HUES64 (cell line): ENCODE measurements at regions not wholly inside any gene's neighbourhood (a gene's known extent, or its start where the extent isn't known, plus 50 kb on each side); places are given as distances from the start of the nearest gene placed in this dataset.

Experiments
- H3K27ac ChIP-seq: 2 replicates; pipeline ENCODE4 v1.7.0; 2013; ENCODE audit warnings: low read depth, low read length, inconsistent platforms
- H3K27me3 ChIP-seq: 2 replicates; pipeline ENCODE4 v1.6.1; 2013; ENCODE audit warnings: mild to moderate bottlenecking, low read length; ENCODE audit not compliant: insufficient read depth
- H3K36me3 ChIP-seq: 2 replicates; pipeline ENCODE4 v1.6.1; 2013; ENCODE audit warnings: mild to moderate bottlenecking, low read length; ENCODE audit not compliant: insufficient read depth
- H3K4me1 ChIP-seq: 2 replicates; pipeline ENCODE4 v1.6.1; 2013; ENCODE audit warnings: mild to moderate bottlenecking, low read length, moderate library complexity; ENCODE audit not compliant: insufficient read depth
- H3K4me3 ChIP-seq: 2 replicates; pipeline ENCODE4 v1.5.1; 2013; ENCODE audit warnings: mild to moderate bottlenecking, low read length, moderate library complexity
- H3K9ac ChIP-seq: 2 replicates; pipeline ENCODE4 v1.6.1; 2013; ENCODE audit warnings: mild to moderate bottlenecking, low read depth, low read length
- H3K9me3 ChIP-seq: 2 replicates; pipeline ENCODE4 v1.6.1; 2013; ENCODE audit warnings: low read depth, low read length; ENCODE audit not compliant: insufficient read depth
- WGBS: fragments of 150-250, 120-280 bp; methylation state at CpG from one replicate; pipeline ENCODE4 v1.1.7; 2013; ENCODE audit warnings: missing lambda C conversion rate; 5-methylcytosine and 5-hydroxymethylcytosine counted together

- Histone ChIP-seq H3K4me1 (peaks cover 3% of the 10 kb centered on the region; the same call in 1 of the 2 replicates), H3K27me3 (no peaks in the 10 kb centered on the region), H3K4me3 (no peak overlapping the region), H3K9me3 (peaks cover 5% of the 10 kb centered on the region), H3K27ac (no peak overlapping the region), H3K9ac (no peak overlapping the region), H3K36me3 (no peaks in the 10 kb centered on the region)
- WGBS = 69% methylated on average over 3 of the region's 5 CpGs
These were observed 189.7 kb upstream of the SGCD start for GRCh38 chr5:156137071-156137869.

GRCh38 chr5:156142867-156143266 lies 184.1 kb upstream of the SGCD start:
- Histone ChIP-seq H3K27me3 (no peaks in the 10 kb centered on the region), H3K4me1 (peaks cover 3% of the 10 kb centered on the region; the same call in 1 of the 2 replicates), H3K27ac (no peak overlapping the region), H3K36me3 (no peaks in the 10 kb centered on the region), H3K9me3 (peaks cover 17% of the 10 kb centered on the region), H3K4me3 (no peak overlapping the region), H3K9ac (no peak overlapping the region)
- WGBS = 88% methylated on average over 2 of the region's 2 CpGs

GRCh38 chr5:156147261-156147943 lies 179.6 kb upstream of the SGCD start:
- no peak overlapping the region for H3K9ac ChIP-seq

GRCh38 chr5:156147944-156148285 lies 179.0 kb upstream of the SGCD start:
- no peaks in the 10 kb centered on the region for H3K36me3 ChIP-seq
- no peak overlapping the region for H3K9ac ChIP-seq
- no peaks in the 10 kb centered on the region for H3K4me1 ChIP-seq
- no peak overlapping the region for H3K27ac ChIP-seq
- WGBS = no CpG with 5 or more reads among the region's 1 CpG
- H3K9me3 ChIP-seq = peaks cover 5% of the 10 kb centered on the region
- no peak overlapping the region for H3K4me3 ChIP-seq
- no peaks in the 10 kb centered on the region for H3K27me3 ChIP-seq

More at GRCh38 chr5:156147261-156147943, 179.6 kb upstream of the SGCD start:
- Histone ChIP-seq H3K9me3 (peaks cover 10% of the 10 kb centered on the region), H3K27ac (no peak overlapping the region), H3K36me3 (no peaks in the 10 kb centered on the region), H3K4me1 (no peaks in the 10 kb centered on the region), H3K4me3 (no peak overlapping the region), H3K27me3 (no peaks in the 10 kb centered on the region)
- WGBS = 91% methylated on average over 1 of the region's 2 CpGs

- H3K27me3 ChIP-seq = no peaks in the 10 kb centered on the region
- no peak overlapping the region for H3K27ac ChIP-seq
- H3K36me3 ChIP-seq = no peaks in the 10 kb centered on the region
- H3K9me3 ChIP-seq = peaks cover 2% of the 10 kb centered on the region
- H3K4me3 ChIP-seq = no peak overlapping the region
- WGBS = no CpG with 5 or more reads among the region's 1 CpG
- no peak overlapping the region for H3K9ac ChIP-seq
- no peaks in the 10 kb centered on the region for H3K4me1 ChIP-seq
These were observed 178.7 kb upstream of the SGCD start for GRCh38 chr5:156148301-156148700.

- Histone ChIP-seq H3K27me3 (no peaks in the 10 kb centered on the region), H3K27ac (no peak overlapping the region), H3K4me1 (no peaks in the 10 kb centered on the region), H3K9me3 (no peaks in the 10 kb centered on the region), H3K9ac (no peak overlapping the region), H3K36me3 (no peaks in the 10 kb centered on the region), H3K4me3 (no peak overlapping the region)
These were observed 177.8 kb upstream of the SGCD start for GRCh38 chr5:156149213-156149612.

GRCh38 chr5:156153602-156154001 lies 173.4 kb upstream of the SGCD start:
- Histone ChIP-seq H3K4me3 (no peak overlapping the region), H3K36me3 (no peaks in the 10 kb centered on the region), H3K9me3 (no peaks in the 10 kb centered on the region), H3K4me1 (no peaks in the 10 kb centered on the region), H3K9ac (no peak overlapping the region), H3K27ac (no peak overlapping the region), H3K27me3 (no peaks in the 10 kb centered on the region)
- WGBS = 87% methylated on average over 3 of the region's 3 CpGs

GRCh38 chr5:156154757-156155156 lies 172.2 kb upstream of the SGCD start:
- H3K4me1 ChIP-seq = no peaks in the 10 kb centered on the region
- H3K9ac ChIP-seq = no peak overlapping the region
- no peak overlapping the region for H3K27ac ChIP-seq
- no peaks in the 10 kb centered on the region for H3K27me3 ChIP-seq
- 100% methylated on average over 1 of the region's 1 CpG for WGBS
- H3K4me3 ChIP-seq = no peak overlapping the region
- H3K36me3 ChIP-seq = no peaks in the 10 kb centered on the region
- H3K9me3 ChIP-seq = no peaks in the 10 kb centered on the region

- Histone ChIP-seq H3K9me3 (no peaks in the 10 kb centered on the region), H3K36me3 (no peaks in the 10 kb centered on the region), H3K27ac (no peak overlapping the region), H3K27me3 (no peaks in the 10 kb centered on the region), H3K4me3 (no peak overlapping the region), H3K4me1 (no peaks in the 10 kb centered on the region), H3K9ac (no peak overlapping the region)
- WGBS = 76% methylated on average over 4 of the region's 4 CpGs
These were observed 171.4 kb upstream of the SGCD start for GRCh38 chr5:156155598-156155997.

- Histone ChIP-seq H3K9ac (no peak overlapping the region), H3K36me3 (no peaks in the 10 kb centered on the region), H3K9me3 (no peaks in the 10 kb centered on the region), H3K27ac (no peak overlapping the region), H3K27me3 (no peaks in the 10 kb centered on the region), H3K4me1 (no peaks in the 10 kb centered on the region), H3K4me3 (no peak overlapping the region)
- WGBS = 100% methylated on average over 2 of the region's 2 CpGs
These were observed 162.7 kb upstream of the SGCD start for GRCh38 chr5:156164306-156164705.

- Histone ChIP-seq H3K9ac (no peak overlapping the region), H3K4me1 (no peaks in the 10 kb centered on the region), H3K4me3 (no peak overlapping the region), H3K27ac (no peak overlapping the region), H3K27me3 (no peaks in the 10 kb centered on the region), H3K36me3 (no peaks in the 10 kb centered on the region), H3K9me3 (no peaks in the 10 kb centered on the region)
- 92% methylated on average over 1 of the region's 1 CpG for WGBS
These were observed 157.5 kb upstream of the SGCD start for GRCh38 chr5:156169495-156169894.
